ENCODE measurements at regions not wholly inside any gene's neighbourhood (a gene's known extent, or its start where the extent isn't known, plus 50 kb on each side); places are given as distances from the start of the nearest gene placed in this dataset.
"Not testable (repeated sequence)": the region's sequence is repeated elsewhere in the genome, so short reads cannot be mapped to it uniquely, and the experiment has no call there.

DNA sequence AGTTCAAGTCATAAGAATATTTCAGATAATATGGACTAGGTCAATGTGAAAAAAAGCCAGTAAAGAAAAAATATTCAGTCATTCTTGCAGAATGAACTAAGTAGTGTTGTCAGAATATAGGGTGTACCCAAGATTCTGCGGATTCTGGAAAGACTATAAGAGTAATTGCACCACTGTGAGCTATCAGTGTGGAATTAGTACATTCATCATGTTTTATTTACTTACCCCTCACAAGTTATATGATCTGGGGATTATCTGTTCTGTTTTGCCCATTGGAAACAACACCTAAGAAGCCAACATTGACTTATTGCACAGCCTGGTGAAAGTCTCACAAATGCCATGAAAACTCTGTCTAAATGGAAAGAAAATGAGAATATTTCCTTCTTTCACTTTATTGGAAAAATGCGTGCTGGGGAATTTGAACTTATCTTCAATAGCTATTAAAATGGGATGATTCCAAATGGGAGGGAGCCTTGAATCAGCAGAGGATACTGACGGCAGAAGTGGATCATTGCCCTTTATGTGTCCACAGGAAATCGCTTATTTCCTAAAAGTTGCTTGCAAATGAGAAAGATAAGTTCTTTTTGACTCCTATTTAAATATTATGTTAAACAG lies 563.3 kb upstream of the POM121L12 start:
- DNase-seq = no peak

DNA sequence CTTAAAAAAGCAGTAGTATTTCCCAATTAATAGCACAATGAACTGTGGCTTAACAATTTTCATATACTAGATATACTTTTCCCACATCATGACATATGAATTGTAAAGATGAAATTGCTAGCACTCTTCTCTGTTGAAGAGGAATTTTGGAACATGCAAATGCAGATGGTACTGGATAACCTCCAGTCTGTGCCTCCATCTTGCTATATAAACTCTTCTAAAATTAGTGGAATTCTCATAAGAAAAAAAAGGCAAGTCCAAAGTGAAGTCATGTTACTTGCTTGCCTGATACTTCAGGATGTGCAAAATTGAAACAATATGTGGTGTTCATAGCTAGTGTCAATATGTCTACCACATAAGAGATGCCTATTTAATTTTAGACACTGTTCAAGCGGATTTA lies 570.2 kb upstream of the POM121L12 start:
- no peak for DNase-seq

DNA sequence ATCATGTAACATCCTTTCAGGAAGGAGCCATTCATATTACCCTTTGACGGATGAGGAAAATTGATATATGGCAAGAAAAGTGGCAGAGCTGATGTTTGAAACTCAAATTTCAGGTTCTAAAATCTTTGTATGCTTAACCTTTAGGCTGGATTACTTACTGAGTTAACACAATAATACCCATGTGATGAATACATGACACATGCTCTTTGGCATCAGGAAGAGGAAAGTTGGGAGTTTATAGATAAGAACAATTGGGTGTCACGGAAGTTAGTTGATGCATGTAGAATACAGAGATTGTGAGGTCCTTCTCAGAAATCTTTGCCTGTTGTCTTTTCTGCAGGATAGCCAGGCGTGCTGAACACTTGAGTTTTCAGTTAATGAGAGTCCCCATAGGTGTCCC lies 572.1 kb upstream of the POM121L12 start:
- no peak for DNase-seq

DNA sequence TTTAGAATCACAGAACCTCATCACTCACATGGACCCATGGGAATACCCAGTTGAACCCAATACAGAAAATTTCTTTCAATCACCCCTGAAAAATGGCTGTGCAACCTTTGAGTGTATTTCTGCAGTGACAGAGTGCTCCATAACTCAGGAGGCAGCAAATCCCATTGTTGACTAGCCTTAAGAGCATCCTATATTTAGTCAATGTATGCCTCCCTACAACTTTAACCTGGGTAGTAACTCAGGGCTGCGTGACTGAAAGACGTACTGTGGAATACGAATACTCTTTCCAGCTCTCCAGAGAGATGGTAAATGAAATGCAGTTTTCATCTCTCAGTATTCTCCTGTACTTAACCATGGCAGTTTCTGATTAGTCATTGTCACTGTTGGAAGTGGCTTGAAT lies 573.0 kb upstream of the POM121L12 start:
- DNase-seq = no peak

DNA sequence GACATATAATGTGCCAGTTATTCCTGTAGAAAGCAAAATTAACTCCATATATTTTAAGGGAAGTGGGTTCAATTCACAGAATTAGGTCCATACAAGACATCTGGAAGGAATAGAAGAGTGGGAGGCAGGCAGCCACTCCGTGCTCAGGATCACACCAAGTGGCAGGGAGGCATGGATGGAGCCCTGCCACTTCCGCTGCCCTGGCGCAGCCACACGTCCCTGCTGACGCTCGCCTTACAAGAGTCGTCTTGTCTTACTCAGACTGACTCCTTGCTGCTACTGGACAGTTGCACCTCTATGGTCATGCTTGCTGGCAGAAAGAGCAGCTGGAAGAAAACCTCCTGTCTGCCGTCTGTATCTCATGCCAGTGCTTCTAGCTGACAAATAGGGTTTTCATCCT lies 579.9 kb upstream of the POM121L12 start:
- no peak for DNase-seq

DNA sequence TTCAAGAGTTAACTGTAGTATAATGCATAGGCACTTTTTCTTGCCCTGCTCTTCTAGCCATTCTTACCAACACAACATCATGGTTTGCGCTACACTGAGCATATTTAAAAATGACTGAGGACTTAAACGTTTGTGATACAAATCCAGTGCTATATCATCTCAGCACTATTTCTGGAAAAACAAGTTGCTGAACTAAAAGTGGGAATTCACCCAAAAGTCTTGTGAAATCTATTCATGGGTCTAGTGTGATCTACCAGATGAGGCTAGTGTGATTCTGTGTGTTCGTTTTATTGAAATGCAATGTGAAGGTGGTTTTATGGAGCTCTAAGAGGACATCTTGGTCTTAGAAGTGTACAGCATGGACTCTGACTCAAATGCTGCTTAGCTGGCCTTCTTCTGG lies 584.6 kb upstream of the POM121L12 start:
- DNase-seq = no peak

DNA sequence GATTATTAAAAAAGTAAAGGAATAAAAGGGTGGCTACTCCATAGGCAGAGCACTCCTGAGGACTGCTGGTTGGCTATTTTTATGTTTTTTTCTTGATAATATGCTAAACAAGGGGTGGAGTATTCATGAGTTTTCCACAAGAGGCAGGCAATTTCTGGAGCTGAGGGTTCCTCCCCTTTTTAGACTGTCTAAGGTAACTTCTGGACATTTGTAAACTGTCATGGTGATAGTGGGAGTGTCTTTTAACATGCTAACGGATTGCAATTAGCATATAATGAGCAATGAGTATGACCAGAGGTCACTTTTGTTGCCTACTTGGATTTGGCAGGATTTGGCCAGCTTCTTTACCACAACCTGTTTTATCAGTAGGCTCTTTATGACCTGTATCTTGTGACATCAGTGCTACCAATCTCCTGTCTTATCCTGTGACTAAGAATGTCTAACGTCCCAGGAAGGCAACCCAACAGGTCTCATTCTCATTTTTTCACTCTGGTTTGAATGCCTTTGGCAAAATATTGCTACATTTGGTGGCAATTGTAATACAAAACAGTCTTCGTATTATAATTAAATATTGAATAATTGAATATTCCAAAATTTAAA lies 587.8 kb upstream of the POM121L12 start:
- DNase-seq = no peak

DNA sequence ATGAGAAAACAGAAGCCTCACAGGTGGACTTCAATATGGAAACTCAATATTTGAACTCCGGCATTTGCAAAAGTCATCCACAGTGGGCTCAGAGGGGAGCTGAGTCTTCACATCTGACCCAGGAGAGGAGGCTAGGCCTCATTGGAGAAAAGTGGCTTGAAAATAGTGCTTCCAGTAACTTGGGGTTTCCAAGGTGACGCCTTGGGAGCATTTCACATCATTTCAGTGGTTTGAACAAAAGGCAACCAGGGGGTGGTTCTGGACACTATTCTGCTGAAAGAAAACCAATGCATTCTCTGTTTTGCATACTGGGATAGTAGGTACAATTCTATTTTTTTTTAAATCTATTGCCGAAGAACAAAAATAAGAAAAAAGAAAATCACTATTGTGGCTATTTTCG lies 599.2 kb upstream of the POM121L12 start:
- no peak for DNase-seq

DNA sequence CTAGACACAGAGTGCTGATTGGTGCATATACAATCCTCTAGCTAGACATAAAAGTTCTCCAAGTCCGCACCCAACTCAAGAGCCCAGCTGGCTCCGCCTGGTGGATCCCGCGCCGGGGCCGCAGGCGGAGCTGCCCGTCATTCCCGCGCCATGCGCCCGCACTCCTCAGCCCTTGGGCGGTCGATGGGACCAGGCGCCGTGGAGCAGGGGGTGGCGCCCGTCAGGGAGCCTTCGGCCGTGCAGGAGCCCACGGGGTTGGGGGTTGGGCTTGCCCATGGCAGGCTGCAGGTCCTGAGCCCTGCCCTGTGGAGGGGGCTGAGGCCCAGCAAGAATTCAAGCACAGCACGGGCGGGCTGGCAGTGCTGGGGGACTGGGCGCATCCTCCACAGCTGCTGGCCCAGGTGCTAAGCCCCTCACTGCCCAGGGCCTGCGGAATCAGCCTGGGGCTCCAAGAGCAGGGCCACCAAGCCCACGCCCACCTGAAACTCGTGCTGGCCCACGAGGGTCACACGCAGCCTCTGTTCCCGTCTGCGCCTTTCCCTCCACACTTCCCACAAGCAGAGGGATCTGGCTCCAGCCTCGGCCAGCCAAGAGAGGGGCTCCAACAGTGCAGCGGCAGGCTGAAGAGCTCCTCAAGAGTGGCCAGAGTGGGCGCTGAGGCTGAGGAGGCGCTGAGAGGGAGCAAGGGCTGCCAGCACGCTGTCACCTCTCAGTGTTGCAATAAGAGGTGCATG lies 604.2 kb upstream of the POM121L12 start:
- DNase-seq = no peak

DNA sequence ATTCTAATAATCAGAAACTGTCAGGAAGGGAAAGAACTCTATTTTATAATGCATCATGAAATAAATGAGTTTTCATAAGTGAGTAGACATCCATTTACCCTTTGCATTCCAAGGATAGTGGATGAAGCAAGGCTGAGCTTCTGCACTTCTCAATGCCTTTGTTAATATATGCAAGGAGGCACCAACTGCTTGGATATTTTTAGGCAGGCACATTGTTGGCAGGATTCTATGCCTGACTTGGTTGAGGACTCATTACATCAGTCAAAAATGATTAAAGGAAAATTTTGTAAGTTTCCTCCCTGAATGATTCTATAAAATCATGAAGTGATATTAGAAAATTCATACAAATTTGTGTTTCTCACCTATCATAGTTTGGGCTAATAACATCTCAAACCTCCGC lies 612.2 kb upstream of the POM121L12 start:
- DNase-seq = no peak

DNA sequence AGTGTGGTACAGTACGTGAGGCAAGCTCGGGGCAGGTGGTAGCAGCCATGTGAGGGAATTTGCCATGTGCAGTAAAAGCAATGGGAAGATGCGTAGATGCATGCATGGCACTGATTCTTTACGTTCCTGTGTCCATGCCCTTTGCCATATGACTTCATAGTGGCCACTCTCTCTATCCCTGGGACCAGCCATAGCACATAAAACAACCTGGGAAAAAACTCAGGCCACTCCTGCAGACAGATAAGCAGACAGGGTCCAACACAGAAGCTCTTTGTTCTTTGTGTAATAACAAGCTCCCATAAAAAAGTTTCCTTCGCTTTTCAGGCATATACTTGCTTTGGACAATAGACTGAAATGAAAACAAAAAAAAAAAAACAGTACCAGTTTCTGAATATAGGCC lies 622.4 kb upstream of the POM121L12 start:
- no peak for DNase-seq

DNA sequence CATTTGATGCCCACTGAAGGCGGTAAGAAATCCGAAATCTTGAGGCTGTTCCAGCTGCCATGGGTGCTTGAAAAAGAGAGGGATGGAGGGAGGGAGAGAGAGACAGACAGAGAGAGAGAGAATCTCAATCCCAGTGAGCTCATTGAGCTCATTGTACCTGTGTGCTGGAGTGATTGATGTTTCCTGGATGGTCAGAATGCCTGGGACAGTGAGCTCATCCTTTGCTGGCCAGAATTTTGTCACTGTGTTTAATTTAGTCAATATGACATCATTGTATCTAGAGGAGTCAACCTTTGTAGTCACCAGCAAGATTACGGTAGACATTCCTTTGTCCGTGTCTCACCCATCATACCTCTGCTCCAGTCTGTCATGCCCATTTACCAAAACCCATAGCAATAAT lies 625.4 kb upstream of the POM121L12 start:
- no peak for DNase-seq

DNA sequence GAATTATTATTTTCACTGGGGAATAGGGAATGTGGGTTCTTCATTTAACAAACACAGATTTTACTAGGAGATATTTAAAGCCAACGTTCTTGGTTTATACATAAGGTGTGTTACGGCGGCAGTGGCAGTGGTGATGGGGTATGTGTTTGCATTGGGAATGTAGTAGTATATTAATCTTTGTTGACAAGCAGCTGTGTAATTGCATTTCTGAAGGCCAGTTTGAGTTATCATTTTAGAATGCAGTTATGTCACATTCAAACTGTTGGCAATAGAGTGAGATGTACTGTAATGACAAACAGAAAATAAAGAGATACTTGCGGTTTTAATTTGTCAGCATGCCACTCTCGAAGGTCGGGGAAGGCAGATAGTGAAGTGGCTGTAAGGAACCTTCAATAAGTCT lies 628.6 kb upstream of the POM121L12 start:
- no peak for DNase-seq

DNA sequence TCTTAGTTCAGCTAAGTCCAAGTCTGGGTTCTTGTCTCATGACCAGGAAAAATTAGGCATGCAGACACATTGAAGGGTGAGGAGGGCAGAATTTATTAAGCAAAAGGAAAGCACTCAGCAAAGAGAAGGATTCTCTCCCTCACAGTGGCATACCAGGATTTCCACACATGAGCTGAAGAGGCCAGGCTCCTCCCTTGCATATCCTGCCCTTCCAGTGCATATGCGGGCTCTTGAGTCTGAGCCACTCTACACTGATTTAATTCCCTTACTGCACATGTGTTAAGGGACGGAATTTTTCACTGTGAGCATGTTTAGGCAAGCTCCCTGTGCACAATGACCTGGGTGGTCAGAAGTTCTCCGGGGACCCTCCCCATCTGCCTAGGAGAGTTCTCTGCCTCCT lies 652.7 kb upstream of the POM121L12 start:
- DNase-seq = no peak

DNA sequence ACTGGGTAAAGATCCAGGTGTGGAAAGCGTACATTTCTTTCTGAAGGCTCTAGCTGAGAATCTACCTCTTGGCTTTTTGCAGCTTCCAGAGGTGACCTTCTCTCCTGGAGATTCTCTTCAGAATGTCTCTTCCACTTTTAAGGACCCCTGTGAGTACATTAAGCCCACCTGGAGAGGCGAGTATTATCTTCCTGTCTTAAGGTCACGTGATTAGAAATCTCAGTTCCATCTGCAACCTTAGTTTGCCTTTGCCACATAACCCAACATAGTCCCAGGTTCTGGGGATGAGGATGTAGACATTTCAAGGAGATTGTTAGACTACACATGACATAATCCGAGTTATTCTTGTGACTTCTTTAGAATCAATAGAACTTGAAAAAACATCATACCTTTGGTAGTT lies 665.5 kb upstream of the POM121L12 start:
- no peak for DNase-seq

DNA sequence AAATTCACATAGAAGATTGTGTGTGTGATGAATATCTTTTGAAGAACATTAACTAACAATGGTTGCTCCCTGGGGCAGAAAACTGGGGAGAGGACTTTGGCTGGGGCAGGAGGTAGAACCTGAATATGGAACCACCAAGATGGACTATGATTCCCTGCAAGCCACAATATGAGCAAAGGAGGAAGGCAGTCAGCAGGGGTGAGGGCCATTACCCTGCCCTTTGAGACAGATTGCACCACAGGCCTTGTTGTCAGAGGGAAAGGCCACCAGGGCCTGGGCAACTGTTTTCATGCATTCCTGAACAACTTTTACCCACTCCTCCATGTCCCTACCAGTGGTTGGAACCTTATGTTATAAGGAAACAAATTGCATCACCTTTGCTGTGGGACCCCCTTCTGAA lies 670.1 kb upstream of the POM121L12 start:
- no peak for DNase-seq

DNA sequence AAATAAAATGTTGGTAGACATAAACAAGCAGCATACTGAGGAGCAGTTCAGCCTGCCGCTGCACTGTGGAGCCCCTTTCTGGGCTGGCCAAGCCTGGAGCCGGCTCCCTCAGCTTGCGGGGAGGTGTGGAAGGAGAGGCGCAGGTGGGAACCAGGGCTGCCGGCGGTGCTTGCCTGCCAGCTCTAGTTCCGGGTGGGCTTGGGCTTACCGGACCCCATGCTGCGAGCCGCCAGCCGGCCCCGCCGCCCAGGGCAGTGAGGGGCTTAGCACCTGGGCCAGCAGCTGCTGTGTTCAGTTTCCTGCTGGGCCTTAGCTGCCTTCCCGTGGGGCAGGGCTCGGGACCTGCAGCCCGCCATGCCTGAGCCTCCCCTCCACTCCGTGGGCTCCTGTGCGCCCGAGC lies 672.9 kb upstream of the POM121L12 start:
- DNase-seq = no peak

DNA sequence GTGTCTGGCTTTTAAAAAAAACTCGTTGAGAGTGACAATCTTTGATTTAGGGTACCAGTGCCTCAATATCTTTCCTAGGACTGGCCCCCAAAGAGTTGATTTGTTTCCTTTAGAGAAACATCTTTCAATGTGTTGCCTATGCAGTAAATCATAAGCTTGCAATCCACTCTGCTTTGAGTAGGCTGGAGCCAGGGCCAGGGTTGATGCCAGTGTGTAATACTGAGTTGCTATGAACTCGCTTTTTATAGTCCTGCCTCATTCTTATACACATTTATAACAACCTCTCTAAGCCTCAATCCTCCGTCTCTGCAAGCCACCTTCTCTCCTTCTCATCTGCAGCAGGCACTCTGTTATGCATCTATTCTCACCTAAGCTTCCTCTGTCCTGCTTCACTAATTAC lies 674.9 kb upstream of the POM121L12 start:
- DNase-seq = no peak

DNA sequence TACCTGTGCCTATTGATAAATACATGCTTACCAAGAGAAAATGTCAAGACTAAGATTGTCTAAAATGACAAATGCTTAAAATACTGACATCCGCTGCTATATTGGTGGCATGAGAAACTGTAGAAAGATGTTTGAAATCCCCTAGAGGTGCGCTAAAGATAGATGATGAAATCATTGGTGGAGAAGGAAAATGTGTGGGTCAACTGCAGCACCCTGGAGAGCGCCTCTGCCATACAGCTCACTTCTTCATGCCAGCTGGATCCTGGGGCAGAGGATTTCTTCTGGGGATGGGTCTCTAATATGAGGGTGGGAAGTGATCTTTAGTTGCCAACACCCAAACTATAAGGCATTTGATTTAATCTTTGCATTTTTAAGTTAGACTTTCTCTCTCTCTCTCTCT lies 680.4 kb upstream of the POM121L12 start:
- DNase-seq = no peak

DNA sequence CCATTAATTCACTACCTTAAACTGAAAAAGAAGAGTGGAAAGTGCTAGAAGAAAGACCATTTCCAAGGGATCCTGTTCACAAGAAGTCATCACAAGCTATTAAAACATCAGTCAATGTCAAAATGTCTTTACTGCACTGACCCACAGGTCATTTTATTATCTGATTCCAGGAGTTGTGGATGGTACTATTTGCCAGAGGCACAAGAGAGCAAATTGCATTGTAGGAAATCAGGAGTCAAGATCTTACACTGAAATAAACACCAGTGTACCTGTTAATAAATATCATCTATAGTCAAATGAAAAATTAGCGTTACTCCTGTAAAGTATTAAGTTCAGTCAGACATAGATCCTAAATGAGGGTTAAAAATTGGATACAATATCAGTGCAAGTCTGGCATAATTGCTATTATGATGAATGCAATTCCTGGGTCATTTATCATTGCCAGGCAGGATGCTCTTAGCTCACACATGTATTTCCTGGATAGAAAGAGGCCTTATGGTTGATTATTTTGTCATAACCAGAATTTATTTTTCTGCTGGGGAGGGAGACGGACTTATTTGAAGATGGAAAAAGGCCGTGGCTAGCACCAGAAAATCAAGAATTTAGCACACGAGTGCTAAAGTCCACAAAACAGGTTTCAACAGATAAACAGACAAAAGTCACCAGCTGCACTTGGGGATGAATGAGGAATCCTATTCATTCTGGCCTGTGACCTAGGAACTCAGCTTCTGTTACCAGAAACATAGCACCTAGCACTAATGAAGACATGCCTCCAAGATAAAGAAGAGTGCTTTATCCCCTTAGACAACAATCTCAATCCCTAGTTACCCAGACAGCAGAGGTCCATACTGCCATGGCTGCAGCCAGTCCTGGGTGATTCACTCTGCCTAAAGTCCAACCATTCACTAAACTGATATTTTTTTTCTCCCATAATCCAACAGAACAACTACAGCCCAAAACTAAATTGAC lies 683.1 kb upstream of the POM121L12 start:
- no peak for DNase-seq

DNA sequence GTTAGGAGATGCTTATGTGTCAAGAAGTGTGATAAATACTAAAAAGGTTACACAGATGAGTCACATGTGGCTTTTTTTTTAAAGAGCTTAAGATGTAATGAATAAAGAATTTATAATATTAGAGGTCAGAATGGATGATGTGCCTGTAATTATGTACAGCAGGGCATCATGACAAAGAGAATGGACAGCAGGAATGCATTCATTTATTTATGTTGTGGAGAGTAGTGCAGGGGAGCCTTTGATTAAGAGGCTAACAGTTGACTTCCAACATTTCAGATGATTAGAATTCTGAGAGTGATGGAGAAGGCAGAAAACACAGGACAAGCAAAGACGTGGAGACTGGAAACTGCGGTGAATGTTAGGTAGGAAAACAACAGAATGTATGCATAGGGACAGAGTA lies 691.4 kb upstream of the POM121L12 start:
- DNase-seq = no peak

DNA sequence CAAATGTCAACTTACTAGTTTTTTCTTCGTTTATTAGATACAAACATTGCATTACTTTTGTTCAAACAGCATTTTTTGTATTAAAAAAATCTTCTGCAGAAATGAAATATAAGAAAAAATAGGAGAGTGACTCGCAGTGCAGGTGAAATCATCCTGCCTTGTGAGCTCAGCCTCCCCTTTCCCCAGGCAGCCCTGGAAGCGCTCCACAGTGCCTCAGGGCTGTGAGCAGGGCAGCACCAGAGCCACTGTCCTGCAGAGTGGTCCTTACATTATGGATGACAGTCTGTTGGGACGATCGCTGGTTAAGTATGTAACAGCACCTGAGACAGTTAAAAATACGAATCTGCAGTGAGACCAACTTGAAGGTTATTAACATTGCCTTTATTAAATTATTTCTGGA lies 695.4 kb upstream of the POM121L12 start:
- no peak for DNase-seq

DNA sequence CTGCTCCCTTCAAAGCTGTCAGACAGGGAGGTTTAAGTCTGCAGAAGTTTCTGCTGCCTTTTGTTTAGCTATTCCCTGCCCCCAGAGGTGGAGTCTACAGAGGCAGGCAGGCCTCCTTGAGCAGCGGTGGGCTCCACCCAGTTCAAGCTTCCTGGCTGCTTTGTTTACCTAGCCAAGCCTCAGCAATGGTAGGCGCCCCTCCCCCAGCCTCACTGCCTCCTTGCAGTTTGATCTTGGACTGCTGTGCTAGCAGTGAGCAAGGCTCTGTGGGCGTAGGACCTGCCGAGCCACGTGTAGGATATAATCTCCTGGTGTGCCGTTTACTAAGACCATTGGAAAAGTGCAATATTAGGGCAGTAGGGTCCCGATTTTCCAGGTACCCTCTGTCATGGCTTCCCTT lies 707.1 kb upstream of the POM121L12 start:
- not testable (repeated sequence) for DNase-seq

DNA sequence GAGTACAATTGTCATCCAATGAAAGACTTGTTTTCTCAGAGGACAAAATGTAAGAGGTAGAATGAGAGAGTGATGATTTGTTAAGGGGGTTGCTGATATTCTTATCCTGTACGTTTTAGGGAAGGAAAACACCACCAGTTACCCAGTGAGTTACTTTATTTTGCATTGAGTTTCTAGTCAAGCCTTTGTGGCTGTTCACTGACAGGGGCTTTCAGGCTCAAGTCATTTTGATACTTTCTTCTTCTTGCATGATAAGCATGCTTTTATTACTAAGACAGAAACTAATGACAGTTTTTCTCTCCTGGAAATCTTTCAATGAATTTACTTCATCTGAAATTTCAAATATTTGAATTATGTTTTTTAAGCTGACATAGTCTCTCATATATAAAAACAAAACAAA lies 710.2 kb upstream of the POM121L12 start:
- DNase-seq = no peak
